Right lobe of liver (tissue), 4 donors: ENCODE measurements at regions not wholly inside any gene's neighbourhood (a gene's known extent, or its start where the extent isn't known, plus 50 kb on each side); places are given as distances from the start of the nearest gene placed in this dataset.

Experiments used
- CTCF ChIP-seq, 4 donors: fragments of 200-600 bp in 3 of 4; fragments of 450-650 bp in 1 of 4; IDR thresholded peaks; one replicate each; pipeline versions ENCODE4 v1.5.1 to v1.8.0; 2016 to 2022; ENCODE audit warnings: antibody characterized with exemption in 4 of 4, mild to moderate bottlenecking in 2 of 4
- POLR2A ChIP-seq: fragments of 450-650 bp; IDR thresholded peaks from one replicate; pipeline ENCODE4 v1.6.1; 2017; ENCODE audit warnings: antibody characterized with exemption, mild to moderate bottlenecking
- donor health status: DM: no; HTN: no; CAD: no.
- donor health status: DM: no; HTN: no; CAD: no.
- donor health status: DM: no; HTN: yes; CAD: no.

- no peak for TF ChIP-seq CTCF (IDR thresholded peaks at IDR 0.05)
- TF ChIP-seq POLR2A: no peak
Measured at GRCh38 chr2:239818531-239819011, 206.6 kb downstream of the NDUFA10 start.
